B cell (primary cell): ENCODE measurements at regions not wholly inside any gene's neighbourhood (a gene's known extent, or its start where the extent isn't known, plus 50 kb on each side); places are given as distances from the start of the nearest gene placed in this dataset.

Experiments used
- ATAC-seq: fragments of 200-7000 bp; cut with Tn5 transposase; one replicate; pipeline ENCODE4 v1.10.0; 2021; ENCODE audit warnings: low read depth, mild to moderate bottlenecking, moderate number of reproducible peaks, moderate library complexity
- CTCF ChIA-PET: fragments of 350-600 bp; sonication (Branson Sonifier 250); formaldehyde crosslinking; loops from one replicate; lab custom pipeline; 2021; ENCODE audit warnings: antibody characterized with exemption, inconsistent platforms; lab: Charles Lee
- POLR2A ChIA-PET: fragments of 350-600 bp; sonication (Branson Sonifier 250); formaldehyde crosslinking; loops from one replicate; lab custom pipeline; 2021; ENCODE audit warnings: antibody characterized with exemption; lab: Charles Lee
- DNase-seq: peaks from one replicate; pipeline ENCODE4 v3.0.0; 2013
- H2AFZ ChIP-seq: 2 replicates; pipeline ENCODE4 v1.6.1; 2012; ENCODE audit warnings: mild to moderate bottlenecking, low read depth, low read length; ENCODE audit not compliant: insufficient read depth, poor library complexity, severe bottlenecking
- H3K27ac ChIP-seq, 2 donors: 1 replicate in 1 of 2; 2 replicates in 1 of 2; pipeline ENCODE4 v1.5.1; 2012 to 2013; ENCODE audit warnings: low read length in 2 of 2, mild to moderate bottlenecking in 2 of 2, moderate library complexity in 1 of 2
- H3K27me3 ChIP-seq, 4 experiments: fragments of 200-600 bp in 1 of 4; sonication (generic) in 1 of 4; replicated peaks in 1 of 4; 1 replicate in 2 of 4; 2 replicates in 2 of 4; pipeline versions ENCODE4 v1.6.1 to v1.7.0; 2013 to 2016; ENCODE audit warnings: low read length in 3 of 4, mild to moderate bottlenecking in 2 of 4, mixed read lengths in 1 of 4, moderate library complexity in 1 of 4; ENCODE audit not compliant: insufficient read depth in 4 of 4, control insufficient read depth in 3 of 4; ENCODE audit errors: control extremely low read depth in 1 of 4
- H3K36me3 ChIP-seq, 2 experiments: replicated peaks in 1 of 2; 1 replicate in 1 of 2; 2 replicates in 1 of 2; pipeline versions ENCODE4 v1.6.1 to v1.7.1; 2013; ENCODE audit warnings: low read length in 1 of 2; ENCODE audit not compliant: insufficient read depth in 2 of 2, control insufficient read depth in 1 of 2; ENCODE audit errors: control extremely low read depth in 1 of 2, extremely low read depth in 1 of 2
- H3K4me1 ChIP-seq, 2 donors: fragments of 200-600 bp in 1 of 2; sonication (generic) in 1 of 2; 1 replicate in 1 of 2; 2 replicates in 1 of 2; pipeline versions ENCODE4 v1.5.1 to v1.6.1; 2013 to 2017; ENCODE audit warnings: low read length in 2 of 2; ENCODE audit not compliant: control insufficient read depth in 2 of 2, insufficient read depth in 2 of 2
- H3K4me2 ChIP-seq: replicated peaks from 2 replicates; pipeline ENCODE3; 2012; ENCODE audit warnings: mild to moderate bottlenecking, low read depth, low read length; ENCODE audit not compliant: poor library complexity, severe bottlenecking
- H3K4me3 ChIP-seq, 5 experiments: fragments of 200-600 bp in 1 of 5; sonication (generic) in 1 of 5; 1 replicate in 3 of 5; 2 replicates in 2 of 5; pipeline versions ENCODE4 v1.5.1 to v1.7.0; 2011 to 2016; ENCODE audit warnings: low read length in 4 of 5, mild to moderate bottlenecking in 4 of 5, low read depth in 2 of 5, control low read depth in 1 of 5, moderate library complexity in 1 of 5; ENCODE audit not compliant: insufficient read depth in 1 of 5; ENCODE audit errors: control extremely low read depth in 1 of 5, extremely low read depth in 1 of 5
- H3K79me2 ChIP-seq: fragments of 200-600 bp; sonication (generic); one replicate; pipeline ENCODE4 v1.6.0; 2016; ENCODE audit warnings: low read length; ENCODE audit not compliant: control insufficient read depth, insufficient read depth
- H3K9ac ChIP-seq: fragments of 200-600 bp; sonication (generic); 2 replicates; pipeline ENCODE4 v1.6.1; 2017; ENCODE audit warnings: mild to moderate bottlenecking, low read length, moderate library complexity
- H3K9me3 ChIP-seq, 3 donors: one replicate each; pipeline versions ENCODE4 v1.6.1 to v1.7.1; 2013; ENCODE audit warnings: low read length in 2 of 3; ENCODE audit not compliant: control insufficient read depth in 2 of 3, insufficient read depth in 1 of 3; ENCODE audit errors: control extremely low read depth in 1 of 3
- H4K20me1 ChIP-seq: 2 replicates; pipeline ENCODE4 v1.6.0; 2012; ENCODE audit warnings: mild to moderate bottlenecking, low read length; ENCODE audit not compliant: insufficient read depth, control insufficient read depth, poor library complexity, severe bottlenecking
- H3K27ac Mint-ChIP-seq: one replicate; pipeline ENCODE4 v1.8.0; 2021; ENCODE audit warnings: mixed read lengths
- H3K27me3 Mint-ChIP-seq: one replicate; pipeline ENCODE4 v1.8.0; 2021; ENCODE audit warnings: mixed read lengths
- H3K4me1 Mint-ChIP-seq: one replicate; pipeline ENCODE4 v1.8.0; 2021; ENCODE audit warnings: mixed read lengths
- H3K4me3 Mint-ChIP-seq: one replicate; pipeline ENCODE4 v1.8.0; 2021; ENCODE audit warnings: mixed read lengths
- H3K9me3 Mint-ChIP-seq: one replicate; pipeline ENCODE4 v1.8.0; 2022; ENCODE audit warnings: mixed read lengths; ENCODE audit not compliant: insufficient read depth
- EZH2 ChIP-seq: IDR thresholded peaks from 2 replicates; pipeline ENCODE4 v1.6.1; 2012; ENCODE audit warnings: borderline replicate concordance, low read depth, mild to moderate bottlenecking, moderate library complexity, low read length; ENCODE audit not compliant: insufficient read depth, poor library complexity, severe bottlenecking
- WGBS: methylation state at CpG from one replicate; pipeline ENCODE4 v1.1.5; 2013; ENCODE audit warnings: missing lambda C conversion rate; ENCODE audit not compliant: insufficient coverage; 5-methylcytosine and 5-hydroxymethylcytosine counted together
- intact Hi-C: fragments of 100-400 bp; cut with micrococcal nuclease; formaldehyde crosslinking; loops from one replicate; pipeline ENCODE4 v1.10.0; 2022
- TF ChIP-seq, protein P1 (sequence below): fragments of 200-600 bp; IDR thresholded peaks from one replicate; pipeline ENCODE4 v1.8.0; 2022; ENCODE audit warnings: antibody characterized with exemption, mild to moderate bottlenecking

GRCh38 chr5:62041156-62041756 lies 264.8 kb upstream of the KIF2A start:
- CTCF ChIA-PET: no interaction called here
- TF ChIP-seq, protein P1, sequence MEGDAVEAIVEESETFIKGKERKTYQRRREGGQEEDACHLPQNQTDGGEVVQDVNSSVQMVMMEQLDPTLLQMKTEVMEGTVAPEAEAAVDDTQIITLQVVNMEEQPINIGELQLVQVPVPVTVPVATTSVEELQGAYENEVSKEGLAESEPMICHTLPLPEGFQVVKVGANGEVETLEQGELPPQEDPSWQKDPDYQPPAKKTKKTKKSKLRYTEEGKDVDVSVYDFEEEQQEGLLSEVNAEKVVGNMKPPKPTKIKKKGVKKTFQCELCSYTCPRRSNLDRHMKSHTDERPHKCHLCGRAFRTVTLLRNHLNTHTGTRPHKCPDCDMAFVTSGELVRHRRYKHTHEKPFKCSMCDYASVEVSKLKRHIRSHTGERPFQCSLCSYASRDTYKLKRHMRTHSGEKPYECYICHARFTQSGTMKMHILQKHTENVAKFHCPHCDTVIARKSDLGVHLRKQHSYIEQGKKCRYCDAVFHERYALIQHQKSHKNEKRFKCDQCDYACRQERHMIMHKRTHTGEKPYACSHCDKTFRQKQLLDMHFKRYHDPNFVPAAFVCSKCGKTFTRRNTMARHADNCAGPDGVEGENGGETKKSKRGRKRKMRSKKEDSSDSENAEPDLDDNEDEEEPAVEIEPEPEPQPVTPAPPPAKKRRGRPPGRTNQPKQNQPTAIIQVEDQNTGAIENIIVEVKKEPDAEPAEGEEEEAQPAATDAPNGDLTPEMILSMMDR: no peak
- no peak for TF ChIP-seq EZH2
- intact Hi-C loops: no loop called here

GRCh38 chr5:62042007-62042406 lies 264.0 kb upstream of the KIF2A start:
- WGBS: 60% methylated on average over 1 of the region's 3 CpGs
- no peak overlapping the region for H3K4me3 ChIP-seq
- no peaks in the 10 kb centered on the region for H3K36me3 ChIP-seq
- ATAC-seq (no peak), DNase-seq (no peak)
- TF ChIP-seq, protein P1: no peak
- TF ChIP-seq EZH2: no peak
- Mint-ChIP-seq H3K9me3 (no peaks in the 10 kb centered on the region), H3K4me1 (no peaks in the 10 kb centered on the region), H3K27ac (no peak overlapping the region), H3K4me3 (no peak overlapping the region), H3K27me3 (no peaks in the 10 kb centered on the region)
- ChIA-PET POLR2A (no interaction called here), CTCF (no interaction called here)
- H3K4me2 ChIP-seq: no peak overlapping the region
- H3K27ac ChIP-seq: no peak overlapping the region
- no peaks in the 10 kb centered on the region for H3K79me2 ChIP-seq
- no peaks in the 10 kb centered on the region for H3K27me3 ChIP-seq
- no peak overlapping the region for H3K9ac ChIP-seq
- no peaks in the 10 kb centered on the region for H3K4me1 ChIP-seq
- H3K9me3 ChIP-seq: peaks cover 0 to under 1% (median 0%) of the 10 kb centered on the region in 3 donors
- intact Hi-C loops: no loop called here
- H4K20me1 ChIP-seq: no peaks in the 10 kb centered on the region
- no peak overlapping the region for H2AFZ ChIP-seq

More at GRCh38 chr5:62041156-62041756, 264.8 kb upstream of the KIF2A start:
- no peaks in the 10 kb centered on the region for H3K9me3 Mint-ChIP-seq
- ATAC-seq (no peak), DNase-seq (no peak)
- Histone ChIP-seq H3K4me1 (no peaks in the 10 kb centered on the region), H3K36me3 (no peaks in the 10 kb centered on the region), H3K9me3 (peaks cover 0 to 3% (median 0%) of the 10 kb centered on the region in 3 donors), H2AFZ (no peak overlapping the region), H3K9ac (no peak overlapping the region), H3K27ac (no peak overlapping the region), H3K79me2 (no peaks in the 10 kb centered on the region), H3K27me3 (no peaks in the 10 kb centered on the region), H3K4me2 (no peak overlapping the region), H4K20me1 (no peaks in the 10 kb centered on the region), H3K4me3 (no peak overlapping the region)
- no peaks in the 10 kb centered on the region for H3K4me1 Mint-ChIP-seq
- no peaks in the 10 kb centered on the region for H3K27me3 Mint-ChIP-seq
- no peak overlapping the region for H3K4me3 Mint-ChIP-seq
- 97% methylated on average over 4 of the region's 5 CpGs for WGBS
- POLR2A ChIA-PET: no interaction called here
- no peak overlapping the region for H3K27ac Mint-ChIP-seq
